Parathyroid adenoma (tissue), 2 donors: ENCODE measurements at regions not wholly inside any gene's neighbourhood (a gene's known extent, or its start where the extent isn't known, plus 50 kb on each side); places are given as distances from the start of the nearest gene placed in this dataset.

Source experiments
- H2AFZ ChIP-seq: fragments of 300-600 bp; sonication (generic); one replicate; pipeline ENCODE4 v1.7.0; 2017; ENCODE audit warnings: antibody characterized with exemption, mild to moderate bottlenecking
- H3K27ac ChIP-seq: fragments of 300-600 bp; sonication (generic); one replicate; pipeline ENCODE4 v1.7.0; 2017
- H3K27me3 ChIP-seq: fragments of 300-600 bp; sonication (generic); one replicate; pipeline ENCODE4 v1.7.0; 2017; ENCODE audit warnings: low read length; ENCODE audit not compliant: control insufficient read depth, insufficient read depth
- H3K36me3 ChIP-seq: fragments of 300-600 bp; sonication (generic); one replicate; pipeline ENCODE4 v1.7.0; 2017; ENCODE audit warnings: low read length; ENCODE audit not compliant: control insufficient read depth, insufficient read depth
- H3K4me1 ChIP-seq: fragments of 300-600 bp; sonication (generic); one replicate; pipeline ENCODE4 v1.7.0; 2017; ENCODE audit warnings: control low read depth
- H3K4me2 ChIP-seq: fragments of 300-600 bp; sonication (generic); one replicate; pipeline ENCODE4 v1.7.0; 2017; ENCODE audit warnings: low read length
- H3K4me3 ChIP-seq: fragments of 300-600 bp; sonication (generic); one replicate; pipeline ENCODE4 v1.7.0; 2017; ENCODE audit warnings: low read depth, low read length
- H3K79me2 ChIP-seq: fragments of 300-600 bp; sonication (generic); one replicate; pipeline ENCODE4 v1.7.0; 2017; ENCODE audit warnings: control low read depth
- H3K9ac ChIP-seq: fragments of 300-600 bp; sonication (generic); one replicate; pipeline ENCODE4 v1.7.0; 2017; ENCODE audit warnings: mild to moderate bottlenecking
- H3K9me3 ChIP-seq: fragments of 300-600 bp; sonication (generic); one replicate; pipeline ENCODE4 v1.7.0; 2017; ENCODE audit warnings: low read length; ENCODE audit not compliant: control insufficient read depth
- TF ChIP-seq, protein P1 (sequence below): fragments of 300-600 bp; sonication (generic); IDR thresholded peaks from one replicate; pipeline ENCODE4 v1.7.0; 2017; ENCODE audit warnings: antibody characterized with exemption, mild to moderate bottlenecking
- donor health status: primary hyperparathyroidism.

DNA sequence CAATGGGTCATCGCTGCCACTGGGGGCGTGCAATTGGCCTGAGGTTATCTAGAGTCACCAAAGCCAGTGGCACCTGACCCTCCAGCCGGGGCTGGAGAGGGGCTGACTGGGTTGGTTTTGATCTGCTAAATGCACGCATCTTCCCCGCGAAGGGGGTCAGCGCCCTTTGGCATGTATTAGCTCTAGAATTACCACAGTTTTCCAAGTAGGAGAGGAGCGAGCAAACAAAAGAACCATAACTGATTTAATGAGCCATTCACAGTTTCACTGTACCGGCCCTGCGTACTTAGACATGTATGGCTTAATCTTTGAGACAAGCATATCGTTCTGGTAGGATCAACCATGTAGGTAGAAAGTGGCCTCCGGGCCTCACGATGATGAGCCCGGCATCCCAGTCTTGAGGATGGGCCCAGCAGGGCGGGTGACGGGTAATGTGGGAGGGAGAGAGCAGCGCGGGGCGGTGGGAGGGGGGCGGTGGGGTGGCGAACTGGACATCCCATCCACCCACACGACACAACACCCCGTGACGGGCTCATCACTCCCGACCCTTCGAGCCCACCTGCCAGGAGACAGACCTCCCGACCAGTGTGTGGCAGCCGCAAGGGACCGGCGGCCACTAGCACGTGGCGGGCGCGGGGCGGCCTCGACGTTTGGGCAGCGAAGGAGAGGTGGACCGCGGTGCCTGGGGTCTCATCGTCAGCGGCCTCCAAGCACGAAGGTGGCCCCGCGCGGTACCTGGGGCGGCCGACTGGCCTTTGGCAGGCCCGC lies 1957.5 kb upstream of the DEFB115 start:
- Histone ChIP-seq H3K9me3 (no peaks in the 10 kb centered on the region), H3K4me1 (no peaks in the 10 kb centered on the region), H3K4me3 (no peak overlapping the region), H3K27me3 (no peaks in the 10 kb centered on the region), H3K36me3 (no peaks in the 10 kb centered on the region), H3K9ac (no peak overlapping the region), H3K27ac (no peak overlapping the region), H3K79me2 (no peaks in the 10 kb centered on the region), H2AFZ (no peak overlapping the region), H3K4me2 (no peak overlapping the region)
- TF ChIP-seq, protein P1, sequence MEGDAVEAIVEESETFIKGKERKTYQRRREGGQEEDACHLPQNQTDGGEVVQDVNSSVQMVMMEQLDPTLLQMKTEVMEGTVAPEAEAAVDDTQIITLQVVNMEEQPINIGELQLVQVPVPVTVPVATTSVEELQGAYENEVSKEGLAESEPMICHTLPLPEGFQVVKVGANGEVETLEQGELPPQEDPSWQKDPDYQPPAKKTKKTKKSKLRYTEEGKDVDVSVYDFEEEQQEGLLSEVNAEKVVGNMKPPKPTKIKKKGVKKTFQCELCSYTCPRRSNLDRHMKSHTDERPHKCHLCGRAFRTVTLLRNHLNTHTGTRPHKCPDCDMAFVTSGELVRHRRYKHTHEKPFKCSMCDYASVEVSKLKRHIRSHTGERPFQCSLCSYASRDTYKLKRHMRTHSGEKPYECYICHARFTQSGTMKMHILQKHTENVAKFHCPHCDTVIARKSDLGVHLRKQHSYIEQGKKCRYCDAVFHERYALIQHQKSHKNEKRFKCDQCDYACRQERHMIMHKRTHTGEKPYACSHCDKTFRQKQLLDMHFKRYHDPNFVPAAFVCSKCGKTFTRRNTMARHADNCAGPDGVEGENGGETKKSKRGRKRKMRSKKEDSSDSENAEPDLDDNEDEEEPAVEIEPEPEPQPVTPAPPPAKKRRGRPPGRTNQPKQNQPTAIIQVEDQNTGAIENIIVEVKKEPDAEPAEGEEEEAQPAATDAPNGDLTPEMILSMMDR = no peak

GRCh38 chr20:29300579-29301551 lies 1956.6 kb upstream of the DEFB115 start:
- H3K9me3 ChIP-seq = no peaks in the 10 kb centered on the region
- TF ChIP-seq, protein P1 = no peak
- no peak overlapping the region for H3K4me3 ChIP-seq
- H3K4me1 ChIP-seq = no peaks in the 10 kb centered on the region
- no peaks in the 10 kb centered on the region for H3K79me2 ChIP-seq
- H3K4me2 ChIP-seq = no peak overlapping the region
- H3K36me3 ChIP-seq = no peaks in the 10 kb centered on the region
- H3K27me3 ChIP-seq = no peaks in the 10 kb centered on the region
- no peak overlapping the region for H3K9ac ChIP-seq
- H3K27ac ChIP-seq = no peak overlapping the region
- no peak overlapping the region for H2AFZ ChIP-seq

DNA sequence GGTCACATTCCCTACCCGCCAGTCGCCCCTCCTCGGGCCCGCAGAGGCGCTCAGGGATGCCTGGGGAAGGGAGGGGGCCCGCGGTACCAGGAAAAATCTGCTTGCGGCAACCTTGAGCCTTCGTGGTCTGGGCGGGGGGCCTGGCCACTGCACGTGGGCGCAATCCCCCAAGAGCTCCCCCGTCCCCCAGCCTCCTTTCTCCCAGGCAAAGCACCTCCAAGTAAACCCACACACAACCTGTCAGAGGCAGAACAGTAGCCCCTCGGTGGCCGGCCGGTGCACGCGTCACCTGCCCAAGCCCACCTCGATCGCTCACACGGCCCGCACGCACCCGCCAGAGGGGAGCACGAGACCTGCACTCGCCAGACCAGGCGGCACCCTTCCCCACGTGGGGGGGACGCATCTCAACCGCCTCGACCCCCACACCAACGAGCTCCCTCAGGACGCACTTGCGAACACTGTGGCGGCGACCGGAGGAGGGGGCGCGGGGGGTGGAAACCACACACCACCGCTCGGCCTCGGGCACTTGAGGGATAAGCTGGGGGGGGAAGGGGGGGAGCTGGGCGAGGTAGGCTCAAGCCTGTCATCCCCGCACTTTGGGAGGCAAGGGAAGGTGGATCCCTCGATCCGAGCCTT lies 1955.7 kb upstream of the DEFB115 start:
- Histone ChIP-seq H3K36me3 (no peaks in the 10 kb centered on the region), H3K27me3 (no peaks in the 10 kb centered on the region), H3K9me3 (no peaks in the 10 kb centered on the region), H3K9ac (no peak overlapping the region), H3K4me2 (no peak overlapping the region), H3K4me1 (no peaks in the 10 kb centered on the region), H2AFZ (no peak overlapping the region), H3K4me3 (no peak overlapping the region), H3K27ac (no peak overlapping the region), H3K79me2 (no peaks in the 10 kb centered on the region)
- TF ChIP-seq, protein P1 = no peak

GRCh38 chr20:29302979-29303644 lies 1954.4 kb upstream of the DEFB115 start:
- no peaks in the 10 kb centered on the region for H3K4me1 ChIP-seq
- no peaks in the 10 kb centered on the region for H3K36me3 ChIP-seq
- no peaks in the 10 kb centered on the region for H3K9me3 ChIP-seq
- H3K27ac ChIP-seq = no peak overlapping the region
- no peak overlapping the region for H3K4me3 ChIP-seq
- TF ChIP-seq, protein P1 = no peak
- H3K27me3 ChIP-seq = no peaks in the 10 kb centered on the region
- no peak overlapping the region for H3K4me2 ChIP-seq
- H3K9ac ChIP-seq = no peak overlapping the region
- no peaks in the 10 kb centered on the region for H3K79me2 ChIP-seq
- H2AFZ ChIP-seq = no peak overlapping the region
